ENCODE measurements at regions not wholly inside any gene's neighbourhood (a gene's known extent, or its start where the extent isn't known, plus 50 kb on each side); places are given as distances from the start of the nearest gene placed in this dataset.

- DNase-seq (ENCODE audit: low read depth, low spot score): no peak
Observed at GRCh38 chr1:58997637-58998036, 213.8 kb upstream of the JUN start.

- no peak for DNase-seq (ENCODE audit: low read depth, low spot score)
Observed at GRCh38 chr1:58999676-59000075, 215.8 kb upstream of the JUN start.

GRCh38 chr1:59004755-59005154 lies 220.9 kb upstream of the JUN start:
- no peak for DNase-seq (ENCODE audit: low read depth, low spot score)

- no peak for DNase-seq (ENCODE audit: low read depth, low spot score)
Observed at GRCh38 chr1:59005491-59006288, 221.8 kb upstream of the JUN start.

- DNase-seq (ENCODE audit: low read depth, low spot score): no peak
Observed at GRCh38 chr1:59006289-59006658, 222.4 kb upstream of the JUN start.

- DNase-seq (ENCODE audit: low read depth, low spot score): no peak
Observed at GRCh38 chr1:59006932-59007331, 223.1 kb upstream of the JUN start.

- DNase-seq (ENCODE audit: low read depth, low spot score): no peak
Observed at GRCh38 chr1:59007429-59007819, 223.6 kb upstream of the JUN start.

- DNase-seq (ENCODE audit: low read depth, low spot score): no peak
Observed at GRCh38 chr1:59007820-59008598, 224.2 kb upstream of the JUN start.

GRCh38 chr1:59008599-59009347 lies 224.9 kb upstream of the JUN start:
- DNase-seq (ENCODE audit: low read depth, low spot score): no peak

GRCh38 chr1:59011663-59012062 lies 227.8 kb upstream of the JUN start:
- DNase-seq (ENCODE audit: low read depth, low spot score): no peak

GRCh38 chr1:59012378-59012777 lies 228.5 kb upstream of the JUN start:
- DNase-seq (ENCODE audit: low read depth, low spot score): no peak

GRCh38 chr1:59013276-59013927 lies 229.6 kb upstream of the JUN start:
- no peak for DNase-seq (ENCODE audit: low read depth, low spot score)

GRCh38 chr1:59013928-59014279 lies 230.1 kb upstream of the JUN start:
- no peak for DNase-seq (ENCODE audit: low read depth, low spot score)

GRCh38 chr1:59014827-59015226 lies 231.0 kb upstream of the JUN start:
- DNase-seq (ENCODE audit: low read depth, low spot score): no peak

GRCh38 chr1:59015708-59016107 lies 231.9 kb upstream of the JUN start:
- DNase-seq (ENCODE audit: low read depth, low spot score): no peak

GRCh38 chr1:59016390-59016789 lies 232.5 kb upstream of the JUN start:
- no peak for DNase-seq (ENCODE audit: low read depth, low spot score)

GRCh38 chr1:59017501-59018231 lies 233.8 kb upstream of the JUN start:
- DNase-seq (ENCODE audit: low read depth, low spot score): no peak

- DNase-seq (ENCODE audit: low read depth, low spot score): no peak
Observed at GRCh38 chr1:59018446-59018845, 234.6 kb upstream of the JUN start.

- no peak for DNase-seq (ENCODE audit: low read depth, low spot score)
Observed at GRCh38 chr1:59018860-59019259, 235.0 kb upstream of the JUN start.

- no peak for DNase-seq (ENCODE audit: low read depth, low spot score)
Observed at GRCh38 chr1:59020151-59020997, 236.5 kb upstream of the JUN start.
